ENCODE measurements at regions not wholly inside any gene's neighbourhood (a gene's known extent, or its start where the extent isn't known, plus 50 kb on each side); places are given as distances from the start of the nearest gene placed in this dataset.

GRCh38 chr17:79354173-79354820, 256.6 kb downstream of the RBFOX3 start:
- no peak for TF ChIP-seq GATA2 (IDR thresholded peaks at IDR 0.05; ENCODE audit: low read depth, low read length)
- no peak for TF ChIP-seq GATA3 (IDR thresholded peaks at IDR 0.05; ENCODE audit: low read depth, low read length)

All from SH-SY5Y (cell line).